ENCODE measurements at regions not wholly inside any gene's neighbourhood (a gene's known extent, or its start where the extent isn't known, plus 50 kb on each side); places are given as distances from the start of the nearest gene placed in this dataset.

DNA sequence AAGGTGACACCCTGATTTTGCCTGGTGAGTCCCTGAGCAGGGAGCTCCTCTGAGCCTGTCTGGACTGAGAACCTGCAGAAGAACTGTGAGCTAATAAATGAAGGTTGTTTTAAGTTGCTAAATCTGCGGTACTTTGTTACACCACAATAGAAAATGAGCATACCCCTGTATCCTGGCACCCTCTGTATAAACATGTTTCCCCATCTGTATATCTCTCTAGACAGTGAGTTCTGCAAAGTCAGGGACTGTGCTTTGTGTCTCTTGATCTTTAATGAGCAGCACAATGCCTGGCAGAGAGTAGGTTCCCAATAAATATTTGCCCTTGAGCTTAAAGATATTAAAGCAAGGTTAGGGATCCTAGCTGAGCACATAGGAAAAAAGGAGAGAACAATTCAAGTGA is 228.8 kb downstream of the OMA1 start:
- no peak for DNase-seq (ENCODE audit: extremely low read depth, low read depth)
- H3K4me3 ChIP-seq (replicated peaks; ENCODE audit: low read depth, low read length), result no peak overlapping the region
- TF ChIP-seq CTCF (IDR thresholded peaks at IDR 0.05; ENCODE audit: low read depth, low read length, missing control alignments), result no peak

GRCh38 chr1:58317086-58317485 is 229.4 kb downstream of the OMA1 start:
- no peak overlapping the region for H3K4me3 ChIP-seq (replicated peaks; ENCODE audit: low read depth, low read length)
- no peak for DNase-seq (ENCODE audit: extremely low read depth, low read depth)
- TF ChIP-seq CTCF (IDR thresholded peaks at IDR 0.05; ENCODE audit: low read depth, low read length, missing control alignments), result no peak

DNA sequence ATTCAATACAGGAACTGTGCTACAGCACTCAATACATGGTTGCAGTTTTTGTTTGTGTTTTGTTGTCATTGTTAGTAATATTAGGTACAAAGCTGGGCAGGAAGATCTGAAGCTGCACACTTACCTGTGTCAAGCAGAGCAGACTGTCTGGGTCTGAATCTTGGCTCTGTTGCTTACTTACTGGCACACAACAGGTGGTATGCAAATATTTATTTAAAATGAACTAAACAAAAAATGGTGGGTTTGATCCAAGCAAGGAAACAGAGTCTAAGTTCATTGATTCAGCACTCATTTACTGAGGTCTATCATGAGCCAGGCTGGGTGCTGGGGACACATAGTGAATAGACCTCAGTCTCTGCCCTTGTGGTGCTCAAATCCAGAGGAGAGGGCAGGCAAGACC is 230.4 kb downstream of the OMA1 start:
- no peak for TF ChIP-seq CTCF (IDR thresholded peaks at IDR 0.05; ENCODE audit: low read depth, low read length, missing control alignments)
- DNase-seq (ENCODE audit: extremely low read depth, low read depth), result no peak

GRCh38 chr1:58312971-58313563 is 233.5 kb downstream of the OMA1 start:
- no peak for DNase-seq (ENCODE audit: extremely low read depth, low read depth)
- no peak overlapping the region for H3K4me3 ChIP-seq (replicated peaks; ENCODE audit: low read depth, low read length)
- no peak for TF ChIP-seq CTCF (IDR thresholded peaks at IDR 0.05; ENCODE audit: low read depth, low read length, missing control alignments)

More for the DNA sequence above, 230.4 kb downstream of the OMA1 start:
- H3K4me3 ChIP-seq (replicated peaks; ENCODE audit: low read depth, low read length), result no peak overlapping the region

- H3K4me3 ChIP-seq (replicated peaks; ENCODE audit: low read depth, low read length), result no peak overlapping the region
- no peak for TF ChIP-seq CTCF (IDR thresholded peaks at IDR 0.05; ENCODE audit: low read depth, low read length, missing control alignments)
- DNase-seq (ENCODE audit: extremely low read depth, low read depth), result no peak
Measured at GRCh38 chr1:58312461-58312860, 234.1 kb downstream of the OMA1 start.

- DNase-seq (ENCODE audit: extremely low read depth, low read depth), result no peak
- H3K4me3 ChIP-seq (replicated peaks; ENCODE audit: low read depth, low read length), result no peak overlapping the region
- TF ChIP-seq CTCF (IDR thresholded peaks at IDR 0.05; ENCODE audit: low read depth, low read length, missing control alignments), result no peak
Measured at GRCh38 chr1:58310881-58311280, 235.6 kb downstream of the OMA1 start.

GRCh38 chr1:58310469-58310868 is 236.1 kb downstream of the OMA1 start:
- H3K4me3 ChIP-seq (replicated peaks; ENCODE audit: low read depth, low read length), result no peak overlapping the region
- DNase-seq (ENCODE audit: extremely low read depth, low read depth), result no peak
- TF ChIP-seq CTCF (IDR thresholded peaks at IDR 0.05; ENCODE audit: low read depth, low read length, missing control alignments), result no peak

Data from HFF-Myc (cell line).